ENCODE measurements at regions not wholly inside any gene's neighbourhood (a gene's known extent, or its start where the extent isn't known, plus 50 kb on each side); places are given as distances from the start of the nearest gene placed in this dataset.

DNA sequence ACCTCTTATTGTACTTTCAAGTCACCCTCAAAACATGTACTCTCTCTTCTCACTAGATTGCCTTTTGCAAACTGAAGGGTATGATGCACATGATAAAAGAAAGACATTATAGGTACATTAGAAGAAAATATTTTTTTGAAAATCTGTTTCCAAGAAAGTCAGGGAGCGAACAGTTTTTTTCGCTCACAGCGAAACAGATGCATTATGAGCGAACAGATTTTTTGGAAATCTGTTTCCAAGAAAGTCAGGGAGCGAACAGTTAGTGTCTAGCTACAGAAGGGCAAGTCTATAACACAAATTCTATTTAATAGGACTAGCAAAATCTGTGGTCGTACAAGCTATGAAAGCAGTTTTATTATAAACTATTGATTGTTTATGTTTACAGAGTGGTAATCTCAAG is 296.2 kb upstream of the ANO3 start:
- DNase-seq (ENCODE audit: low read depth) = no peak

GRCh38 chr11:26037716-26038115 is 294.2 kb upstream of the ANO3 start:
- DNase-seq (ENCODE audit: low read depth) = no peak

- DNase-seq (ENCODE audit: low read depth) = no peak
Measured at GRCh38 chr11:26040339-26040738, 291.6 kb upstream of the ANO3 start.

- DNase-seq (ENCODE audit: low read depth) = no peak
Measured at GRCh38 chr11:26042113-26042512, 289.8 kb upstream of the ANO3 start.

DNA sequence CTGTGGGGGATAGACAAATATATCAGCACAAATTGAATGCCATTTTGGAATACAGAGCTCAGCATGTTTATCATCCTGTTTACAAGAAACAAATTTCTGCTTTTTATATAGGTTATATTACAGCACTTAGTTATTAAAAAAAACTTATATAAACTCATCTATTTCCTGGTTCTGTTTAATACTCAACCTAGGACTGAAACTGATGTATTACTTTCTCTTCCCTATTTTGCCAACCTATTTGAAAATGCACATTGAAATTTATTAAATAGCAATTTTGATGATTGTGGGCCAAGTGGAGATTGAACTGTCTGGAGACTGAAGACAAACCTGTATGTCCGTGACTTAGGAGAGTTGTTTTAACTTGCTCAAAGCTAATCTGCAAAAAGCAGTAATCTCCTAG is 288.3 kb upstream of the ANO3 start:
- DNase-seq (ENCODE audit: low read depth) = no peak

DNA sequence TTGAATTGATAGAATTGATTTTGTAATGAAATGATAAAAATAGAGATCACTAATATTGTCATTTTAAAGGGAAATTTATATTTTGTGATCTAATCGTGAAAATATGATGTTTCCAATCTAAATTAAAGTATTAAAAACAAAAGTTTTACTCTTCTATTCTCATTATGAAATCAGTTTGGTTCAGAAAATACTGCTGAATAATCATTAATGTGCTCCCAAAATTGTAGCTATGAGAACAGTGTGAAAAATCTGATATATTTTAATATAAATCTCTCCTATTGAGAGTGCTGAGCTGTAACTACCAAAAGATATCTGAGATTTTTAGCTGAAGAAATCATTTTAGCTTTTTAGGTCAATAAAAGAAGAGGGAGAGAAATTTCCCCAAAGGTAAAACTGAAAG is 287.5 kb upstream of the ANO3 start:
- DNase-seq (ENCODE audit: low read depth) = no peak

DNA sequence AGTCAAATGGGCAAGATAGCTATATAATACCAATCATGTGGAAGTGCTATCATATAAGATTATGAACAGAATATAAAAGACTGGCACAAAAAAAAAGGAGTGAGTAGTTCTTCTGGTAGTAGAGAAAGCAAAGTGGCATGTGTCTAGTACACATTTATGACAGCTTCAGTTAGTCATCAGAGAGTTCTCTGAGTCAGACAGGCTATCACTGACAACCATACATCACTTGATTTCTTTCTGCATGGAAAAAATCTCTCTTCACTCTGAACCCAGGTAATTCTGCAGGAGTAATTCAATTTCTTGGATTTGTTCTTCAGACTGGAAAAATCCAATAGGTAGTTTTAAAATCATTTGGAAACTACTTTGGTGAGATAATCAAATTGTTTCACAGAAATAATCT is 286.8 kb upstream of the ANO3 start:
- no peak for DNase-seq (ENCODE audit: low read depth)

- no peak for DNase-seq (ENCODE audit: low read depth)
Measured at GRCh38 chr11:26048271-26048670, 283.7 kb upstream of the ANO3 start.

DNA sequence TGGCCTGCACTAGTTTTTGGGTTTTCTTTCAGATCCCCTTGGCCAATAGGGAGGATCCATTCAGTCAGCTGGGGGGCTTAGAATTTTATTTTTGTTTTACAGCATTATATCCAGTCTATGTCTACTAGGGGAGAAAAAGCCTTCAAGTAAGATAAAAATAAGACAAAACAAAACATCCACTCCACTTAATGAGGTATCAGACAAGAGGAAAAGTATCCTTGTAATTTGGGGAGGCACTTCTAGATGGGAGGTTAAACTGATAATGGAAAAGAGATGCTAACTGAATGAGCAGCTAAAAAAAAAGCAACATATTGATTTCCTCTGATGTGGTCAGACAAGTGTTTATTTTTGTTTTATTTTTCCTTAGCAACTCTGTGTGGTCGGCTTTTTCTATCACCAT is 278.0 kb upstream of the ANO3 start:
- DNase-seq (ENCODE audit: low read depth) = no peak

GRCh38 chr11:26062660-26063059 is 269.3 kb upstream of the ANO3 start:
- no peak for DNase-seq (ENCODE audit: low read depth)

DNA sequence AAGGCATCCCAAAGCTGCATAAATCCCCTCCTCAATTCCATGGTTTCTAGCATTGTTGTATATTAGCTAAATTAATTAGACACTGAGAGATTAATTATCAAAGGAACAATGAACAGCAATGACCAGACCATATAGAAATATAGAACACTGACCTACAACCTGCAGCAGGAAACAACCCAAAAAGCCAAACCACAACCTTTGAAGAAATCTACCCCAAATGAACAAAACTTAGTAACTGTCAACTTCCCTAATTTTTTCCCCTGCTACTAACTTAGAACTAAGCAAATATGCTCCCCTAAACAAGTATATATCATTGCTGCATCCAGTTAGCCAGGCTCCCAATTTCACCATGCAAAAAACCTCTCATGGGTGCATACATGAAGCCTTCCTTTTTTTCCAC is 268.0 kb upstream of the ANO3 start:
- no peak for DNase-seq (ENCODE audit: low read depth)

DNA sequence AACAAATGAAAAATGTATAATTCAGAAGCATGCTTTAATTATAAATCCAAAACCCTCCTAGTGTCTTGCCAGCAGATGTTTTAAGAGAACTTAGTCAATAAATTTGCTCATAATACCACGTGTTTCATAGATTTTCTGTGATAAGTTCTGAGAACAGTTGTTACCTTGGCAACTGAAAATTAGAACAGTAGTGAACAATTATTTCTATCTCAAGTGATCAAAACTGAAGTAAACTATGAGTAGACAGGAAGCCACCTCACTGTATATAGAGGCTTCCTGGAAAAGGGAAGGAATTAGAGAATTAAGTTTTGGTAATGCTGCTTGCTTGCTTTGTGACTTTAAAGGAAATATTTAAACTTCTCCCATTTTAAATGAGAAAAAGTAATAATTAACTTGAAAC is 266.0 kb upstream of the ANO3 start:
- DNase-seq (ENCODE audit: low read depth) = no peak

DNA sequence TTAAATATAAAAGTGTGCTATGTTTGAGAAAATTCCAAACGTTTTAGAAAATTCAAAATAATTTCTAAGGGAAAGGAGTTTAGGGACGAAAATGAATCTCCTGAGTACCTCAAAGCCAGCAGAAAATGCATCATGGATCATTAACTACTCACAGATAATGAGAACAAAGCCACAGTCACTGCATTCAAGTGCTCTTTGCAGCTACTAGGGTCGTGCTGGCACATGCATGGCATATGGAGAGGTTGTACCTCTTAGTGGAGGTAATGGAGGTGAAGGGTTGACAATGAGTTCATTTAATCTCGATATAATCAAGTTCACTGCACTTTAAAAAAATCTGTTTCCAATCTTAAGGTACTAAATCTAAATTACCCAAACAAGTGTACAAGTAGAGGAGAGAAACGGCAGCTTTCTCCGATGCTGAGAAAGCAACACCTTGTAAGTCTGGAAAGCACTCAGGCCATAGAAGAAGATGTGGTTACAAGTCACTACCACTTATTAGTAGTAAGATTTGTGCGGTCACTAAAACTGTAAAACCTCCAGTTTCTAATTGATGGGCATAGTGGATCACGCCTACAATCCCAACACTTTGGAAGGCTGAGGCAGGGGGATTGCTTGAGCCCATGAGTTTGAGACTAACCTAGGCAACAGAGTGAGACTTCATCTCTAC is 261.1 kb upstream of the ANO3 start:
- DNase-seq (ENCODE audit: low read depth) = no peak

GRCh38 chr11:26072614-26073153 is 259.2 kb upstream of the ANO3 start:
- DNase-seq (ENCODE audit: low read depth) = no peak

DNA sequence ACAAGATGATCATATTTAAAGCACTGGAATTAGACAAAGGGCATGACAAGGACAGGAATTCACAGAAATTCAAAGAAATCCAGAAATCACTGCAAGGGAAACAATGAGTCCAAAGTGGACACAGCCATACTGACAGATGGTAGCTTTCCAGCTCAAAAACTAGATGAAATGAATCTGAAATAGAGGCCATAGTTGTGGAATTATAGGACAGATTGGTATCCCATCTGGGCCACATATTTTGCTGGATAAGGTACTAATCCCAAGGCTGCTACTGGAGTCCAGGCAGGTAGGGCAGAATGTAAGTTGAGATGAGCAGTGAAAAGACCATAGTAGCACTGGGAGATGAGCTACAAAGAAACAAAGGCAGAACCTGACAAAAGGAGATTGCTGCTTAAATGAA is 258.3 kb upstream of the ANO3 start:
- DNase-seq (ENCODE audit: low read depth) = no peak

- no peak for DNase-seq (ENCODE audit: low read depth)
Measured at GRCh38 chr11:26076233-26076990, 255.5 kb upstream of the ANO3 start.

GRCh38 chr11:26078231-26078821 is 253.6 kb upstream of the ANO3 start:
- no peak for DNase-seq (ENCODE audit: low read depth)

DNA sequence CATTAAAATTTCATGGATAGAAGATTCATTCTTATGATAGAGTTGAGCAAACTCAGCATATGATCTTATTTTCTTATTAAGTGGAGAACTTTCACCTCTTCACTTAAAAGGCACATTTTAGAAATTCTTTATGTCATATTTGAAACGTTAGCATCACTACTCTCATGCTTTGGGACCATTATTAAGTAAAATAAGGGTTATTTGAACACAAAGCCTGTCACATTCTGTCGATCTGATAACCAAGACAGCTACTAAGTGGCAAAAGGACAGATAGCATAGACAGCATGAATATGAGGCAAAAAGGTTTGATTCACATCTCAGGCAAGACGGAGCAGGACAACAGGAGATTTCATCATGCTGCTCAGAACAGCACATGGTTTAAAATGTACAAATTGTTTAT is 247.6 kb upstream of the ANO3 start:
- DNase-seq (ENCODE audit: low read depth) = no peak

DNA sequence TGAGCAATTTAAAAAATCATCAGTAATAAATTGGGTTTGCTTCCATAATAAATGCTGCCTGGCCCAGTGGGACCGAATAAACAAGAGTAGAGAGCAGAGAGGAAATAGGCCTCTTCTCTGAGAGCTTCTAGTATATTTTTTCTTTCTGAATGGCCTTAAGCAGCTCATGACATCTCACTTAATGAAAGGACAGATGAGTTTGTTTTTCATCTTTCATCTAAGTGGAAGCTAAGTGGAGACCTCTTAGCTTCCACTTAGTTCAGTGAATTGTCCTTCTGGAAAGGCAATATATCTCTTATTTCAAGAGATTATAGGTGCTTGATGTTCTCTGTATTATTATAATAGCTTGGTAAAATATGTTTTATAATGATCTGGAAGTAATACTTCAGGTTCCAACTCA is 245.9 kb upstream of the ANO3 start:
- no peak for DNase-seq (ENCODE audit: low read depth)

DNA sequence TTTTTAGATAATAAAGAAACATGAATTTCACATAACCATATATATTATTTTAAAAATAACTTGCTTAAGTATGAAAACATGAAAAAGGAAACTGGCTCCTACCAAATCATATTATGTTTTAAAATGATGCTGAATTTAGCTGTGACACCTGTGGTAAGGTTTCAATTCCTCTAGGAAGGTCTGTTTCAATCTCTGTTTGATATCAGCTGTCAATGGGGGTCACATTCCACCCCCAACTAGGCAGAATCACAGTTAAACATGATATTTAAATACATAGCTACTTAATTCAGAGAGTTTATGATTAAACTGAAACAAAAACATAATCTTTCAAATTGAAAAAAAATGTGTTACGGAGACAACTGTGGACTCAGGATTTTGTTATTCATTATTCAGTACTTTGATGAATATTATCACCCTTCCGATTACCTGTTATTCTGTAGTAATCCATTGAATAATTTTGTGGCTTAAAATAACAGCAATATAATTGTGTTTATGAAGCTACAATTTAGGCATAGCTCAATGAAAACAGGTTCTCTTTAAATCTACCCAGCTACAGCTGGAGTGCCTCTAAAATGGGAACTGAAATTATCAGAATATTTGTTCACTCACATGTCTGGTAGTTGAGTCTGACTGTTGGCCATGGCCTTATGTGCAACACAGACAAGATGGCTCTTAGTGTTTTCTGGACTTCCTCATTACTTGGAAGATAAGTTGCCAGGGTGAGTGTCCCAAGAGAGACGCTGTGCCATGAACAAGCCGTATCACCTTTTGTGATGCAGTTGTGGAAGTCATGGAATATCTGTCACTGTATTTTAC is 244.6 kb upstream of the ANO3 start:
- DNase-seq (ENCODE audit: low read depth) = no peak

DNA sequence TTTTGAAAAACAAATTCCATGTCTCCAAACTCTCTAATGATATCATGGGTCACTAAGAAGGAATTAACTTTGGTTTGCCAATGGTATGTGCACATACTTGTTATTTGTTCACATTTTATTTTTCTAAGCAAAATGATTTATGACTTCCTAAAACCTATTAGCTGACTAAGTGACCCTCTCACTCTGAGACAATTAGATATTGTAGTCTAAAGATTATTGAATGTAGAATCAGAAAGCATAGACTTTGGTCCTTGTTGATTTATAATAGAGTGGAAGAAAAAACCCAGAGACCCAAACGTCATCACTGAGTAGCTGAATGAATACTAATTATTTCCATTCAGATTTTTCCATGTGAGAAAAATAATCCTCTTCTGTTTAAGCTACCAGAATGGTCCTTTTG is 243.5 kb upstream of the ANO3 start:
- no peak for DNase-seq (ENCODE audit: low read depth)

GRCh38 chr11:26090651-26091050 is 241.3 kb upstream of the ANO3 start:
- DNase-seq (ENCODE audit: low read depth) = no peak

Measured in M059J (cell line).